Mammary epithelial cell (primary cell): ENCODE measurements at regions not wholly inside any gene's neighbourhood (a gene's known extent, or its start where the extent isn't known, plus 50 kb on each side); places are given as distances from the start of the nearest gene placed in this dataset.

Experiments
- CTCF ChIP-seq, 2 donors: IDR thresholded peaks in 1 of 2; conservative IDR thresholded peaks in 1 of 2; 2 replicates each; pipeline ENCODE4 v1.5.1; 2011 to 2012; ENCODE audit warnings: inconsistent platforms in 2 of 2, low read length in 2 of 2, mild to moderate bottlenecking in 2 of 2, control low read depth in 1 of 2, low read depth in 1 of 2; ENCODE audit not compliant: insufficient read depth in 1 of 2; ENCODE audit errors: extremely low read depth in 1 of 2
- EZH2 ChIP-seq: IDR thresholded peaks from 2 replicates; pipeline ENCODE4 v1.6.1; 2012; ENCODE audit warnings: low read length, inconsistent platforms, borderline replicate concordance

- TF ChIP-seq CTCF (conservative IDR thresholded peaks at IDR 0.05 in 1 of 2, IDR thresholded peaks at IDR 0.05 in 1 of 2; ENCODE audit: extremely low read depth in 1 of 2, insufficient read depth in 1 of 2, low read depth in 1 of 2, low read length in 2 of 2) = no peak
- TF ChIP-seq EZH2 = no peak
Measured at GRCh38 chr3:182478369-182478768, 314.9 kb upstream of the ATP11B start.
